Loucy (cell line): ENCODE measurements at regions not wholly inside any gene's neighbourhood (a gene's known extent, or its start where the extent isn't known, plus 50 kb on each side); places are given as distances from the start of the nearest gene placed in this dataset.

Source experiments
- H2AFZ ChIP-seq: fragments of 200-600 bp; sonication (generic); 2 replicates; pipeline ENCODE4 v1.6.0; 2016; ENCODE audit warnings: antibody characterized with exemption, mild to moderate bottlenecking, low read length, moderate library complexity
- H3F3A ChIP-seq: fragments of 200-600 bp; 2 replicates; pipeline ENCODE4 v1.6.0; 2016; ENCODE audit warnings: antibody characterized with exemption, low read depth, mild to moderate bottlenecking
- H3K27me3 ChIP-seq: fragments of 200-600 bp; sonication (generic); 2 replicates; pipeline ENCODE4 v1.6.1; 2014; ENCODE audit warnings: low read length, mild to moderate bottlenecking; ENCODE audit not compliant: insufficient read depth, poor library complexity, severe bottlenecking
- H3K36me3 ChIP-seq: fragments of 200-600 bp; sonication (generic); 2 replicates; pipeline ENCODE4 v1.6.1; 2016; ENCODE audit warnings: low read length; ENCODE audit not compliant: insufficient read depth
- H3K4me1 ChIP-seq: fragments of 200-600 bp; sonication (generic); 2 replicates; pipeline ENCODE4 v1.5.1; 2014; ENCODE audit warnings: low read length, mild to moderate bottlenecking; ENCODE audit not compliant: insufficient read depth, poor library complexity, severe bottlenecking
- H3K4me2 ChIP-seq: fragments of 200-600 bp; sonication (generic); 2 replicates; pipeline ENCODE4 v1.6.0; 2014; ENCODE audit warnings: antibody characterized with exemption, low read length, low read depth, mild to moderate bottlenecking; ENCODE audit not compliant: poor library complexity, severe bottlenecking
- H3K4me3 ChIP-seq: fragments of 200-600 bp; sonication (generic); 2 replicates; pipeline ENCODE4 v1.5.1; 2014; ENCODE audit warnings: low read length, mild to moderate bottlenecking, mixed read lengths; ENCODE audit not compliant: poor library complexity, severe bottlenecking
- H3K79me2 ChIP-seq: fragments of 200-600 bp; sonication (generic); 2 replicates; pipeline ENCODE4 v1.6.1; 2014; ENCODE audit warnings: low read length; ENCODE audit not compliant: insufficient read depth
- H3K9ac ChIP-seq: fragments of 200-600 bp; sonication (generic); 2 replicates; pipeline ENCODE4 v1.6.0; 2014; ENCODE audit warnings: mild to moderate bottlenecking, low read depth, low read length, moderate library complexity; ENCODE audit not compliant: poor library complexity, severe bottlenecking
- H3K9me2 ChIP-seq: fragments of 200-600 bp; sonication (generic); replicated peaks from 2 replicates; pipeline ENCODE4 v1.6.1; 2016; ENCODE audit warnings: low read depth, low read length, mixed read lengths
- H3K9me3 ChIP-seq: fragments of 200-600 bp; sonication (generic); 2 replicates; pipeline ENCODE4 v1.6.1; 2014; ENCODE audit warnings: mild to moderate bottlenecking, antibody characterized with exemption, low read length, low read depth; ENCODE audit not compliant: insufficient read depth
- H4K20me1 ChIP-seq: fragments of 200-600 bp; sonication (generic); 2 replicates; pipeline ENCODE4 v1.6.0; 2014; ENCODE audit warnings: antibody characterized with exemption, low read length, mild to moderate bottlenecking; ENCODE audit not compliant: insufficient read depth, poor library complexity, severe bottlenecking
- CTCF ChIP-seq: fragments of 200-600 bp; sonication (generic); conservative IDR thresholded peaks from 2 replicates; pipeline ENCODE4 v1.5.1; 2014; ENCODE audit warnings: mild to moderate bottlenecking, antibody characterized with exemption, low read length
- EZH2phosphoT487 ChIP-seq: fragments of 200-600 bp; IDR thresholded peaks from 2 replicates; pipeline ENCODE4 v1.6.1; 2018; ENCODE audit warnings: antibody characterized with exemption, mild to moderate bottlenecking, moderate library complexity, borderline replicate concordance

- TF ChIP-seq EZH2phosphoT487 (no peak), CTCF (no peak)
- Histone ChIP-seq H3K27me3 (no peaks in the 10 kb centered on the region), H3K4me2 (no peak overlapping the region)
Measured at GRCh38 chr14:97382616-97383226, 585.5 kb downstream of the VRK1 start.

GRCh38 chr14:97385727-97386126 is 588.5 kb downstream of the VRK1 start:
- H3K9me2 ChIP-seq: no peaks in the 10 kb centered on the region
- no peak overlapping the region for H2AFZ ChIP-seq
- H3K9ac ChIP-seq: no peak overlapping the region
- H3K4me1 ChIP-seq: no peaks in the 10 kb centered on the region
- H3K79me2 ChIP-seq: no peaks in the 10 kb centered on the region
- H3K9me3 ChIP-seq: no peaks in the 10 kb centered on the region
- TF ChIP-seq EZH2phosphoT487 (no peak), CTCF (no peak)
- H3K4me2 ChIP-seq: no peak overlapping the region
- no peaks in the 10 kb centered on the region for H3K36me3 ChIP-seq
- H3K27me3 ChIP-seq: no peaks in the 10 kb centered on the region
- no peaks in the 10 kb centered on the region for H4K20me1 ChIP-seq
- no peak overlapping the region for H3K4me3 ChIP-seq
- H3F3A ChIP-seq: no peaks in the 10 kb centered on the region

More at GRCh38 chr14:97382616-97383226, 585.5 kb downstream of the VRK1 start:
- no peak overlapping the region for H3K4me3 ChIP-seq
- no peaks in the 10 kb centered on the region for H3K36me3 ChIP-seq
- peaks cover 7% of the 10 kb centered on the region for H3K4me1 ChIP-seq
- no peaks in the 10 kb centered on the region for H3K9me2 ChIP-seq
- no peak overlapping the region for H2AFZ ChIP-seq
- H4K20me1 ChIP-seq: no peaks in the 10 kb centered on the region
- no peaks in the 10 kb centered on the region for H3F3A ChIP-seq
- no peaks in the 10 kb centered on the region for H3K9me3 ChIP-seq
- no peak overlapping the region for H3K9ac ChIP-seq
- no peaks in the 10 kb centered on the region for H3K79me2 ChIP-seq

- Histone ChIP-seq H3K4me2 (no peak overlapping the region), H3K4me3 (no peak overlapping the region), H3K9me2 (no peaks in the 10 kb centered on the region), H3K4me1 (no peaks in the 10 kb centered on the region), H3K9me3 (no peaks in the 10 kb centered on the region), H4K20me1 (no peaks in the 10 kb centered on the region), H3K79me2 (no peaks in the 10 kb centered on the region), H3K27me3 (no peaks in the 10 kb centered on the region), H3K9ac (no peak overlapping the region), H3F3A (no peaks in the 10 kb centered on the region), H2AFZ (no peak overlapping the region), H3K36me3 (no peaks in the 10 kb centered on the region)
- no peak for TF ChIP-seq CTCF
- no peak for TF ChIP-seq EZH2phosphoT487
Measured at GRCh38 chr14:97387252-97387874, 590.2 kb downstream of the VRK1 start.
